Endothelial cell of umbilical vein (primary cell): ENCODE measurements at regions not wholly inside any gene's neighbourhood (a gene's known extent, or its start where the extent isn't known, plus 50 kb on each side); places are given as distances from the start of the nearest gene placed in this dataset.

Experiments used
- BruUV-seq: library from RNA; stranded (reverse); fragments of 400-500 nt; replicated peaks from 2 replicates; lab custom pipeline; 2021; lab: Mats Ljungman, UMichigan
- CTCF ChIA-PET: fragments of 300-600, 350-600 bp; sonication (Branson Sonifier 250); formaldehyde crosslinking; loops from one replicate; lab custom pipeline; 2021; ENCODE audit warnings: antibody characterized with exemption, inconsistent platforms; lab: Charles Lee
- POLR2A ChIA-PET: fragments of 300-600, 350-600 bp; sonication (Branson Sonifier 250); formaldehyde crosslinking; loops from one replicate; lab custom pipeline; 2021; ENCODE audit warnings: antibody characterized with exemption, inconsistent platforms; lab: Charles Lee
- DNase-seq: peaks from one replicate; pipeline ENCODE4 v3.0.0-alpha.2; 2011; ENCODE audit warnings: low read depth, low spot score
- FAIRE-seq: peaks from 2 replicates; lab custom pipeline; 2011; peaks lifted over from hg19 to GRCh38; lab: Jason Lieb, UNC
- H2AFZ ChIP-seq: 2 replicates; pipeline ENCODE4 v1.6.0; 2012; ENCODE audit warnings: low read depth, low read length, control low read depth, inconsistent platforms
- H3K27ac ChIP-seq: 2 replicates; pipeline ENCODE4 v1.5.1; 2011; ENCODE audit warnings: low read depth, mild to moderate bottlenecking, control low read depth, low read length, moderate library complexity; ENCODE audit not compliant: insufficient read depth
- H3K27me3 ChIP-seq, 2 experiments: 2 replicates each; pipeline versions ENCODE4 v1.6.0 to v1.6.1; 2011; ENCODE audit warnings: low read length in 2 of 2, mixed read lengths in 1 of 2; ENCODE audit not compliant: control insufficient read depth in 2 of 2, insufficient read depth in 2 of 2
- H3K36me3 ChIP-seq, 2 experiments: 2 replicates in 1 of 2; 3 replicates in 1 of 2; pipeline ENCODE4 v1.5.1; 2011; ENCODE audit warnings: low read length in 2 of 2, mild to moderate bottlenecking in 1 of 2, moderate library complexity in 1 of 2; ENCODE audit not compliant: control insufficient read depth in 2 of 2, insufficient read depth in 2 of 2; ENCODE audit errors: extremely low read depth in 1 of 2
- H3K4me1 ChIP-seq: 3 replicates; pipeline ENCODE4 v1.5.1; 2011; ENCODE audit warnings: mild to moderate bottlenecking, low read length; ENCODE audit not compliant: control insufficient read depth, insufficient read depth; ENCODE audit errors: extremely low read depth
- H3K4me2 ChIP-seq: 2 replicates; pipeline ENCODE4 v1.6.1; 2011; ENCODE audit warnings: low read length, control low read depth, mixed read lengths; ENCODE audit not compliant: insufficient read depth
- H3K4me3 ChIP-seq, 3 experiments: fragments of 200-600 bp in 1 of 3; sonication (generic), shearing (Covaris generic) in 1 of 3; replicated peaks in 1 of 3; 2 replicates each; pipeline ENCODE4 v1.5.1; 2011 to 2016; ENCODE audit warnings: control low read depth in 3 of 3, low read length in 3 of 3, mild to moderate bottlenecking in 2 of 3, inconsistent platforms in 1 of 3, low read depth in 1 of 3, moderate library complexity in 1 of 3; ENCODE audit not compliant: insufficient read depth in 1 of 3
- H3K79me2 ChIP-seq: 2 replicates; pipeline ENCODE4 v1.6.0; 2012; ENCODE audit warnings: low read length, inconsistent platforms; ENCODE audit not compliant: control insufficient read depth, insufficient read depth
- H3K9ac ChIP-seq: replicated peaks from 2 replicates; pipeline ENCODE3; 2011; ENCODE audit warnings: low read length, control low read depth; ENCODE audit not compliant: insufficient read depth; ENCODE audit errors: extremely low read depth
- H3K9me1 ChIP-seq: replicated peaks from 3 replicates; pipeline ENCODE4 v1.6.0; 2011; ENCODE audit warnings: mild to moderate bottlenecking, low read length; ENCODE audit not compliant: control insufficient read depth, insufficient read depth; ENCODE audit errors: extremely low read depth
- H3K9me3 ChIP-seq: replicated peaks from 2 replicates; pipeline ENCODE4 v1.5.1; 2012; ENCODE audit warnings: low read length, inconsistent platforms; ENCODE audit not compliant: control insufficient read depth, insufficient read depth
- H4K20me1 ChIP-seq: replicated peaks from 2 replicates; pipeline ENCODE3; 2011; ENCODE audit warnings: mild to moderate bottlenecking, low read length; ENCODE audit not compliant: control insufficient read depth, insufficient read depth; ENCODE audit errors: extremely low read depth
- CTCF ChIP-seq, 2 donors: IDR thresholded peaks; 1 replicate in 1 of 2; 2 replicates in 1 of 2; pipeline ENCODE4 v1.5.1; 2011; ENCODE audit warnings: low read length in 2 of 2, mild to moderate bottlenecking in 2 of 2, moderate library complexity in 2 of 2, control low read depth in 1 of 2, inconsistent platforms in 1 of 2, low read depth in 1 of 2; ENCODE audit not compliant: insufficient read depth in 1 of 2; ENCODE audit errors: extremely low read depth in 1 of 2
- EZH2 ChIP-seq: IDR thresholded peaks from 2 replicates; pipeline ENCODE4 v1.6.1; 2012; ENCODE audit warnings: borderline replicate concordance, low read depth, mild to moderate bottlenecking, moderate library complexity, low read length, inconsistent platforms; ENCODE audit not compliant: severe bottlenecking
- FOS ChIP-seq: IDR thresholded peaks from 2 replicates; pipeline ENCODE4 v1.6.1; 2011; ENCODE audit warnings: mild to moderate bottlenecking, low read length, moderate library complexity, borderline replicate concordance; ENCODE audit not compliant: insufficient read depth
- GATA2 ChIP-seq: IDR thresholded peaks from 2 replicates; pipeline ENCODE4 v1.7.0; 2011; ENCODE audit warnings: low read depth, mild to moderate bottlenecking, moderate library complexity, mixed read lengths, low read length; ENCODE audit not compliant: insufficient read length, insufficient read depth
- JUN ChIP-seq: IDR thresholded peaks from 2 replicates; pipeline ENCODE4 v1.6.1; 2011; ENCODE audit warnings: borderline replicate concordance, low read depth; ENCODE audit not compliant: insufficient read length, insufficient read depth
- MAX ChIP-seq: IDR thresholded peaks from 2 replicates; pipeline ENCODE4 v1.6.1; 2011; ENCODE audit not compliant: insufficient read depth, insufficient read length
- MYC ChIP-seq: IDR thresholded peaks from one replicate; pipeline ENCODE4 v1.6.1; 2011; ENCODE audit warnings: mild to moderate bottlenecking, low read depth, low read length
- POLR2A ChIP-seq: IDR thresholded peaks from 2 replicates; pipeline ENCODE4 v1.6.1; 2012; ENCODE audit warnings: low read depth, mild to moderate bottlenecking, control low read depth, low read length
- POLR2AphosphoS5 ChIP-seq: IDR thresholded peaks from 2 replicates; pipeline ENCODE4 v1.6.1; 2012; ENCODE audit warnings: low read depth, mild to moderate bottlenecking, control low read depth, low read length, moderate library complexity; ENCODE audit not compliant: insufficient read depth
- dilution Hi-C: fragments of 300-500 bp; cut with MboI; formaldehyde crosslinking; loops from one replicate; pipeline ENCODE4 v1.15.0; 2019; ENCODE audit warnings: low sequenced_read_pairs; ENCODE audit not compliant: extremely low pct_ligation_motif_present
- intact Hi-C: fragments of 100-400 bp; cut with micrococcal nuclease; formaldehyde crosslinking; loops from one replicate; pipeline ENCODE4 v1.10.0; 2022

- FAIRE-seq = no peak
- TF ChIP-seq EZH2 = no peak
- TF ChIP-seq JUN = no peak
- TF ChIP-seq FOS = no peak
- TF ChIP-seq GATA2 = no peak
- no peak for TF ChIP-seq MAX
- TF ChIP-seq POLR2AphosphoS5 = no peak
- no peak for TF ChIP-seq POLR2A
- CTCF ChIA-PET = interaction anchor here (1.2 kb wide), 1 partner anchor 16 kb away, joined by 3 read pairs; no protein-coding TSS in a partner anchor
- Histone ChIP-seq H3K9ac (no peak overlapping the region), H3K27me3 (no peaks in the 10 kb centered on the region), H3K4me3 (no peak overlapping the region), H3K27ac (no peak overlapping the region), H3K79me2 (no peaks in the 10 kb centered on the region), H3K9me1 (no peaks in the 10 kb centered on the region), H4K20me1 (no peaks in the 10 kb centered on the region), H3K4me1 (no peaks in the 10 kb centered on the region), H3K36me3 (no peaks in the 10 kb centered on the region), H2AFZ (no peak overlapping the region), H3K4me2 (no peak overlapping the region), H3K9me3 (no peaks in the 10 kb centered on the region)
- DNase-seq = no peak
- POLR2A ChIA-PET = no interaction called here
- dilution Hi-C loops (no loop called here), intact Hi-C loops (no loop called here)
- no TSS peak for BruUV-seq
These were observed 182.7 kb downstream of the AHR start for GRCh38 chr7:17481118-17481517.

- dilution Hi-C loops (no loop called here), intact Hi-C loops (no loop called here)
- FAIRE-seq (no peak), DNase-seq (no peak)
- no peak overlapping the region for H3K4me3 ChIP-seq
- no peak overlapping the region for H3K9ac ChIP-seq
- H3K36me3 ChIP-seq = no peaks in the 10 kb centered on the region
- H3K27me3 ChIP-seq = no peaks in the 10 kb centered on the region
- no peak overlapping the region for H3K4me2 ChIP-seq
- CTCF ChIA-PET = no interaction called here
- no peaks in the 10 kb centered on the region for H3K9me1 ChIP-seq
- H4K20me1 ChIP-seq = no peaks in the 10 kb centered on the region
- no peaks in the 10 kb centered on the region for H3K4me1 ChIP-seq
- H2AFZ ChIP-seq = no peak overlapping the region
- no peak overlapping the region for H3K27ac ChIP-seq
- no peaks in the 10 kb centered on the region for H3K79me2 ChIP-seq
- no TSS peak for BruUV-seq
- POLR2A ChIA-PET = no interaction called here
- TF ChIP-seq MYC (no peak), CTCF (IDR thresholded peaks at IDR 0.05; ENCODE audit: extremely low read depth in 1 of 2, insufficient read depth in 1 of 2, low read depth in 1 of 2, low read length in 2 of 2) (no peak), JUN (no peak), MAX (no peak), POLR2A (no peak), EZH2 (no peak), FOS (no peak), GATA2 (no peak), POLR2AphosphoS5 (no peak)
- no peaks in the 10 kb centered on the region for H3K9me3 ChIP-seq
These were observed 186.9 kb downstream of the AHR start for GRCh38 chr7:17485368-17485767.
